ENCODE measurements at regions not wholly inside any gene's neighbourhood (a gene's known extent, or its start where the extent isn't known, plus 50 kb on each side); places are given as distances from the start of the nearest gene placed in this dataset.

- no peak for DNase-seq (ENCODE audit: low spot score)
- Histone ChIP-seq H3K4me3 (no peak overlapping the region), H3K27ac (no peak overlapping the region)
- TF ChIP-seq CTCF (IDR thresholded peaks at IDR 0.05): no peak
Observed at GRCh38 chr2:221810650-221811049, 238.5 kb upstream of the EPHA4 start.

GRCh38 chr2:221810245-221810644, 238.1 kb upstream of the EPHA4 start:
- no peak for TF ChIP-seq CTCF (IDR thresholded peaks at IDR 0.05)
- no peak for DNase-seq (ENCODE audit: low spot score)
- Histone ChIP-seq H3K4me3 (no peak overlapping the region), H3K27ac (no peak overlapping the region)

GRCh38 chr2:221808488-221808887, 236.4 kb upstream of the EPHA4 start:
- DNase-seq (ENCODE audit: low spot score): no peak
- H3K27ac ChIP-seq: no peak overlapping the region
- H3K4me3 ChIP-seq: no peak overlapping the region
- no peak for TF ChIP-seq CTCF (IDR thresholded peaks at IDR 0.05)

GRCh38 chr2:221807706-221808105, 235.6 kb upstream of the EPHA4 start:
- no peak for TF ChIP-seq CTCF (IDR thresholded peaks at IDR 0.05)
- Histone ChIP-seq H3K27ac (no peak overlapping the region), H3K4me3 (no peak overlapping the region)
- no peak for DNase-seq (ENCODE audit: low spot score)

- TF ChIP-seq CTCF (IDR thresholded peaks at IDR 0.05): no peak
- H3K4me3 ChIP-seq: no peak overlapping the region
- DNase-seq (ENCODE audit: low spot score): no peak
- H3K27ac ChIP-seq: no peak overlapping the region
Observed at GRCh38 chr2:221802089-221802488, 230.0 kb upstream of the EPHA4 start.

GRCh38 chr2:221792971-221793521, 220.9 kb upstream of the EPHA4 start:
- Histone ChIP-seq H3K27ac (no peak overlapping the region), H3K4me3 (no peak overlapping the region)
- no peak for TF ChIP-seq CTCF (IDR thresholded peaks at IDR 0.05)
- DNase-seq (ENCODE audit: low spot score): no peak

GRCh38 chr2:221791844-221792243, 219.7 kb upstream of the EPHA4 start:
- Histone ChIP-seq H3K27ac (no peak overlapping the region), H3K4me3 (no peak overlapping the region)
- no peak for DNase-seq (ENCODE audit: low spot score)
- no peak for TF ChIP-seq CTCF (IDR thresholded peaks at IDR 0.05)

Data from coronary artery (tissue), 2 donors.